ENCODE measurements at regions not wholly inside any gene's neighbourhood (a gene's known extent, or its start where the extent isn't known, plus 50 kb on each side); places are given as distances from the start of the nearest gene placed in this dataset.

GRCh38 chr6:87976616-87977015 is 71.0 kb upstream of the SPACA1 start:
- DNase-seq, result no peak
- intact Hi-C loops (cut with DNase I), result no loop called here
- no peaks in the 10 kb centered on the region for H3K4me1 ChIP-seq

GRCh38 chr6:87975561-87975960 is 72.1 kb upstream of the SPACA1 start:
- Histone ChIP-seq H3K27ac (no peak overlapping the region), H3K4me1 (no peaks in the 10 kb centered on the region), H3K36me3 (no peaks in the 10 kb centered on the region), H3K9me3 (no peaks in the 10 kb centered on the region), H3K27me3 (no peaks in the 10 kb centered on the region), H3K4me3 (replicated peaks in 1 of 3) (no peak overlapping the region)
- no peak for DNase-seq
- intact Hi-C loops (cut with DNase I), result no loop called here
- 78 to 82% methylated on average over 2 of the region's 2 CpGs for WGBS, 2 donors
- TF ChIP-seq CTCF (IDR thresholded peaks at IDR 0.05) (no peak), POLR2A (IDR thresholded peaks at IDR 0.05) (no peak)

More at GRCh38 chr6:87976616-87977015, 71.0 kb upstream of the SPACA1 start:
- no peak for TF ChIP-seq CTCF (IDR thresholded peaks at IDR 0.05)
- TF ChIP-seq POLR2A (IDR thresholded peaks at IDR 0.05), result no peak
- no peaks in the 10 kb centered on the region for H3K9me3 ChIP-seq
- no peak overlapping the region for H3K4me3 ChIP-seq (replicated peaks in 1 of 3)
- no peak overlapping the region for H3K27ac ChIP-seq
- H3K27me3 ChIP-seq, result no peaks in the 10 kb centered on the region
- WGBS, 2 donors, result 74 to 78% methylated on average over 3 of the region's 3 CpGs
- H3K36me3 ChIP-seq, result no peaks in the 10 kb centered on the region

- TF ChIP-seq CTCF (IDR thresholded peaks at IDR 0.05) (no peak), POLR2A (IDR thresholded peaks at IDR 0.05) (no peak)
- Histone ChIP-seq H3K9me3 (no peaks in the 10 kb centered on the region), H3K27ac (no peak overlapping the region), H3K4me3 (replicated peaks in 1 of 3) (no peak overlapping the region), H3K27me3 (no peaks in the 10 kb centered on the region), H3K36me3 (no peaks in the 10 kb centered on the region), H3K4me1 (peaks cover 2 to 9% of the 10 kb centered on the region in 2 donors)
- intact Hi-C loops (cut with DNase I), result no loop called here
- DNase-seq, result no peak
Observed at GRCh38 chr6:87972279-87972678, 75.4 kb upstream of the SPACA1 start.

- Histone ChIP-seq H3K36me3 (no peaks in the 10 kb centered on the region), H3K9me3 (no peaks in the 10 kb centered on the region), H3K27me3 (no peaks in the 10 kb centered on the region), H3K4me3 (replicated peaks in 1 of 3) (no peak overlapping the region), H3K27ac (no peak overlapping the region), H3K4me1 (peaks cover 2 to 9% of the 10 kb centered on the region in 2 donors)
- WGBS, 2 donors, result 62 to 64% methylated on average over 5 of the region's 5 CpGs
- DNase-seq, result no peak
- intact Hi-C loops (cut with DNase I), result no loop called here
- TF ChIP-seq CTCF (IDR thresholded peaks at IDR 0.05) (no peak), POLR2A (IDR thresholded peaks at IDR 0.05) (no peak)
Observed at GRCh38 chr6:87971605-87972262, 75.9 kb upstream of the SPACA1 start.

- H3K4me3 ChIP-seq (replicated peaks in 1 of 3), result peak overlapping the region in 1 of 3 donors; percentile 14
- DNase-seq, result peak; percentile 4 to 20
- H3K36me3 ChIP-seq, result no peaks in the 10 kb centered on the region
- intact Hi-C loops (cut with DNase I), result no loop called here
- H3K27ac ChIP-seq, result no peak overlapping the region
- no peaks in the 10 kb centered on the region for H3K27me3 ChIP-seq
- no peak for TF ChIP-seq CTCF (IDR thresholded peaks at IDR 0.05)
- TF ChIP-seq POLR2A (IDR thresholded peaks at IDR 0.05), result no peak
- WGBS, 2 donors, result 10 to 13% methylated on average over 26 of the region's 26 CpGs
- peaks cover 2 to 9% of the 10 kb centered on the region in 2 donors for H3K4me1 ChIP-seq
- H3K9me3 ChIP-seq, result no peaks in the 10 kb centered on the region
Observed at GRCh38 chr6:87968435-87969278, 79.0 kb upstream of the SPACA1 start.

Measured in thyroid gland (tissue), 4 donors.